Left ventricle myocardium inferior (tissue), 1 donor: ENCODE measurements at regions not wholly inside any gene's neighbourhood (a gene's known extent, or its start where the extent isn't known, plus 50 kb on each side); places are given as distances from the start of the nearest gene placed in this dataset.
A peak's percentile ranks its signal among the peaks of the same experiment; 100 is the strongest.

Experiments
- DNase-seq: peaks from one replicate; pipeline ENCODE4 v3.0.0-alpha.2; 2020
- H3K27ac ChIP-seq: fragments of 200-600 bp; replicated peaks from 2 replicates; pipeline ENCODE4 v1.8.0; 2021
- H3K27me3 ChIP-seq: fragments of 200-600 bp; 2 replicates; pipeline ENCODE4 v1.8.0; 2021; ENCODE audit warnings: low read depth
- H3K36me3 ChIP-seq: fragments of 200-600 bp; 2 replicates; pipeline ENCODE4 v1.8.0; 2021
- H3K4me1 ChIP-seq: fragments of 200-600 bp; 2 replicates; pipeline ENCODE4 v1.8.0; 2021
- H3K4me3 ChIP-seq: fragments of 200-600 bp; 2 replicates; pipeline ENCODE4 v1.8.0; 2021; ENCODE audit warnings: mild to moderate bottlenecking, moderate library complexity
- H3K9me3 ChIP-seq: fragments of 200-600 bp; replicated peaks from 2 replicates; pipeline ENCODE4 v1.8.0; 2021
- CTCF ChIP-seq: fragments of 200-600 bp; IDR thresholded peaks from 2 replicates; pipeline ENCODE4 v1.8.0; 2021; ENCODE audit warnings: antibody characterized with exemption, mild to moderate bottlenecking, borderline replicate concordance
- intact Hi-C: fragments of 100-400 bp; cut with micrococcal nuclease; formaldehyde crosslinking; loops from one replicate; pipeline ENCODE4 v1.11.0; 2022
- donor health status: DM: no; HTN: yes; CAD: no; lungs with severe emphysema.

- TF ChIP-seq CTCF: peak; percentile 52
- H3K4me3 ChIP-seq: no peak overlapping the region
- H3K27ac ChIP-seq: no peak overlapping the region
- H3K4me1 ChIP-seq: no peaks in the 10 kb centered on the region
- H3K27me3 ChIP-seq: peaks cover 14% of the 10 kb centered on the region
- H3K36me3 ChIP-seq: no peaks in the 10 kb centered on the region
- DNase-seq: no peak
- no peaks in the 10 kb centered on the region for H3K9me3 ChIP-seq
- intact Hi-C loops: no loop called here
Measured at GRCh38 chr11:82676483-82677094, 57.1 kb downstream of the FAM181B start.

GRCh38 chr11:82675838-82676237 lies 57.8 kb downstream of the FAM181B start:
- H3K36me3 ChIP-seq: no peaks in the 10 kb centered on the region
- no peak for DNase-seq
- no peak for TF ChIP-seq CTCF
- no peaks in the 10 kb centered on the region for H3K9me3 ChIP-seq
- peaks cover 14% of the 10 kb centered on the region for H3K27me3 ChIP-seq
- H3K4me1 ChIP-seq: no peaks in the 10 kb centered on the region
- H3K27ac ChIP-seq: no peak overlapping the region
- intact Hi-C loops: no loop called here
- H3K4me3 ChIP-seq: no peak overlapping the region

GRCh38 chr11:82673631-82674030 lies 60.0 kb downstream of the FAM181B start:
- intact Hi-C loops: no loop called here
- H3K36me3 ChIP-seq: no peaks in the 10 kb centered on the region
- no peak for TF ChIP-seq CTCF

GRCh38 chr11:82671451-82671850 lies 62.2 kb downstream of the FAM181B start:
- intact Hi-C loops: no loop called here

More at GRCh38 chr11:82673631-82674030, 60.0 kb downstream of the FAM181B start:
- Histone ChIP-seq H3K9me3 (peaks cover 8% of the 10 kb centered on the region), H3K27ac (no peak overlapping the region), H3K27me3 (peaks cover 10% of the 10 kb centered on the region), H3K4me1 (no peaks in the 10 kb centered on the region), H3K4me3 (no peak overlapping the region)
- DNase-seq: no peak

GRCh38 chr11:82663535-82663934 lies 70.1 kb downstream of the FAM181B start:
- H3K27me3 ChIP-seq: no peaks in the 10 kb centered on the region
- H3K27ac ChIP-seq: no peak overlapping the region
- H3K4me1 ChIP-seq: no peaks in the 10 kb centered on the region
- DNase-seq: no peak
- intact Hi-C loops: no loop called here
- no peaks in the 10 kb centered on the region for H3K36me3 ChIP-seq
- H3K4me3 ChIP-seq: no peak overlapping the region
- no peak for TF ChIP-seq CTCF
- H3K9me3 ChIP-seq: peaks cover 2% of the 10 kb centered on the region

More at GRCh38 chr11:82671451-82671850, 62.2 kb downstream of the FAM181B start:
- no peak overlapping the region for H3K27ac ChIP-seq
- no peak overlapping the region for H3K4me3 ChIP-seq
- TF ChIP-seq CTCF: no peak
- no peak for DNase-seq
- H3K4me1 ChIP-seq: no peaks in the 10 kb centered on the region
- H3K9me3 ChIP-seq: peaks cover 12% of the 10 kb centered on the region
- peaks cover 10% of the 10 kb centered on the region for H3K27me3 ChIP-seq
- H3K36me3 ChIP-seq: no peaks in the 10 kb centered on the region
